IgD-negative memory B cell (primary cell): ENCODE measurements at regions not wholly inside any gene's neighbourhood (a gene's known extent, or its start where the extent isn't known, plus 50 kb on each side); places are given as distances from the start of the nearest gene placed in this dataset.

ENCODE experiments used
- H3K27ac Mint-ChIP-seq, 3 donors: one replicate each; pipeline ENCODE4 v1.8.0; 2020 to 2022; ENCODE audit warnings: mild to moderate bottlenecking in 3 of 3, mixed read lengths in 3 of 3, moderate library complexity in 1 of 3
- H3K27me3 Mint-ChIP-seq: one replicate; pipeline ENCODE4 v1.8.0; 2021; ENCODE audit warnings: mixed read lengths
- H3K36me3 Mint-ChIP-seq: one replicate; pipeline ENCODE4 v1.8.0; 2020; ENCODE audit warnings: mild to moderate bottlenecking, mixed read lengths
- H3K4me1 Mint-ChIP-seq, 3 donors: one replicate each; pipeline ENCODE4 v1.8.0; 2020 to 2022; ENCODE audit warnings: mixed read lengths in 3 of 3, mild to moderate bottlenecking in 1 of 3
- H3K4me3 Mint-ChIP-seq, 4 donors: one replicate each; pipeline ENCODE4 v1.8.0; 2020 to 2022; ENCODE audit warnings: mild to moderate bottlenecking in 4 of 4, mixed read lengths in 4 of 4, moderate library complexity in 3 of 4
- H3K9me3 Mint-ChIP-seq, 3 donors: one replicate each; pipeline ENCODE4 v1.8.0; 2020 to 2021; ENCODE audit warnings: mixed read lengths in 3 of 3, mild to moderate bottlenecking in 1 of 3

DNA sequence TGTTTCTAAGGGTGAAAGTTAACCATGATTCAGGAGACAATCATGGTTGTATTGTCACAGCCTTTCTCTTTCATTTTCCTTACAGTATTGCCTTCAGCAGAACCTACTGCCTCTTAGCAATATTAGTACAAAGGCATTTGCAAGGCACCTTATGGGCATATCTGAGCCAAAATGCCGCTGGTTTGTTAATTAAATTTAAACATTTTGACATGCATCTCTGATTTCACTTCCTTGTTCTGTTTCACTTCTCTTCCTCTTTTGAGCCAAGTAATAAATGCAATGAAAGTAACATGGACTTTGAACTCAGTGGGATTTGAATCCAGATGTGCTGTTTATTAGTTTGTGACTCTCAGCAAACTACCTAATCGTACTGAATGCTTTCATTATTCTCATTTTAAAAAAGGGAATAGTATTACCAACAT is 467.4 kb upstream of the CITED2 start:
- H3K27ac Mint-ChIP-seq = peak overlapping the region in 1 of 3 donors; percentile 3

GRCh38 chr6:139839506-139840156 is 465.2 kb upstream of the CITED2 start:
- Mint-ChIP-seq H3K4me3 (peak overlapping the region in 2 of 4 donors; percentile 28 to 33), H3K27me3 (no peaks in the 10 kb centered on the region), H3K27ac (peak overlapping the region in 1 of 3 donors; percentile 35), H3K36me3 (peaks cover under 1% of the 10 kb centered on the region), H3K4me1 (peaks cover 21 to 29% (median 25%) of the 10 kb centered on the region in 3 donors), H3K9me3 (peaks cover 0 to 2% (median 2%) of the 10 kb centered on the region in 3 donors)

More for the DNA sequence above, 467.4 kb upstream of the CITED2 start:
- peak overlapping the region in 2 of 4 donors; percentile 61 for H3K4me3 Mint-ChIP-seq
- no peaks in the 10 kb centered on the region for H3K27me3 Mint-ChIP-seq
- peaks cover 0 to 2% (median 0%) of the 10 kb centered on the region in 3 donors for H3K9me3 Mint-ChIP-seq
- peaks cover 31 to 39% (median 34%) of the 10 kb centered on the region in 3 donors for H3K4me1 Mint-ChIP-seq
- peaks cover 2% of the 10 kb centered on the region for H3K36me3 Mint-ChIP-seq

GRCh38 chr6:139834232-139834631 is 459.8 kb upstream of the CITED2 start:
- H3K9me3 Mint-ChIP-seq = peaks cover 0 to 2% (median 2%) of the 10 kb centered on the region in 3 donors
- no peak overlapping the region for H3K27ac Mint-ChIP-seq

GRCh38 chr6:139833592-139833991 is 459.1 kb upstream of the CITED2 start:
- Mint-ChIP-seq H3K4me1 (no peaks in the 10 kb centered on the region), H3K27ac (no peak overlapping the region), H3K27me3 (peaks cover 6% of the 10 kb centered on the region), H3K4me3 (no peak overlapping the region), H3K9me3 (peaks cover 0 to 2% (median 2%) of the 10 kb centered on the region in 3 donors), H3K36me3 (no peaks in the 10 kb centered on the region)

More at GRCh38 chr6:139834232-139834631, 459.8 kb upstream of the CITED2 start:
- Mint-ChIP-seq H3K36me3 (no peaks in the 10 kb centered on the region), H3K4me3 (no peak overlapping the region), H3K4me1 (peaks cover 0 to 4% (median 0%) of the 10 kb centered on the region in 3 donors), H3K27me3 (peaks cover 5% of the 10 kb centered on the region)

DNA sequence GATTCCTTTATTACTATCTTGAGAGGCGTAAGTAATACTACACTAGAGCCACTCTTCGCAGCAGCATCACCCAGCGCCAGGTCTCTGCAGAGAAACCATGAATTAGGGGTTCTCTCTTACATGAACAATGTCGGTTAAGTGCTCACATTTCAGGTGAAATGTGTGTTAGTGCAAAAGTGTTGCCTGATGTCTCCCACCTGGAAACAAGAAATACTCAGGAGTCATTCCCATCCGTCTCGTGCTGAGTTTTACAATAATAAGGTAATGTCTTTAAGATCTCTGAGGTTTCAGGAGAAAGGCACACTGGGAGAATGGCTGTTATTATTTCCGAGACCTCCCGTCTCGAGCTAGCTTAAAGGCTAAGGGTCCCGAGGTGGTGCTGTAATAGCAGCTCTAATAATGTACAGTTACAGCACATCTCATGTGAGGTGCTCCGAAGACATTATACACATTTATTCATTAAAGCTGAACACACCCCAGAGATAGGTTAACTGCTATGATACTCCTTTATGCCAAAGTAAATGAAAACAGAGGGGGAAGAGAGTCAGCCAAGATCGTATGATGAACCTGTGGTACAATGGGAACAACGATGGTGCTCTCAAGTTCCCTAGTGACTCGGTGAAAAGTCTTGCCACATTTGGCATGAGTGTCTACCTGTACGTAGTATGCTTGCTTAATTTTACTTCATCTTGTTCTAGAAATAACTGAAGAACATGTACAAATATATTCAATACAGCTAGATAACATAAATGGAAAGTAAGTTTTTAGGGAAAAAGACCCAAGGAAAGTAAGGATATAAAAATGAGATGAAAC is 458.3 kb upstream of the CITED2 start:
- H3K4me3 Mint-ChIP-seq = no peak overlapping the region

GRCh38 chr6:139829576-139829975 is 455.1 kb upstream of the CITED2 start:
- Mint-ChIP-seq H3K9me3 (peaks cover 0 to 2% (median 0%) of the 10 kb centered on the region in 3 donors), H3K36me3 (no peaks in the 10 kb centered on the region), H3K4me3 (no peak overlapping the region), H3K4me1 (no peaks in the 10 kb centered on the region), H3K27ac (no peak overlapping the region), H3K27me3 (peaks cover 14% of the 10 kb centered on the region)

More for the DNA sequence above, 458.3 kb upstream of the CITED2 start:
- Mint-ChIP-seq H3K4me1 (no peaks in the 10 kb centered on the region), H3K36me3 (no peaks in the 10 kb centered on the region), H3K27ac (no peak overlapping the region), H3K9me3 (peaks cover 0 to 2% (median 2%) of the 10 kb centered on the region in 3 donors), H3K27me3 (peaks cover 12% of the 10 kb centered on the region)

DNA sequence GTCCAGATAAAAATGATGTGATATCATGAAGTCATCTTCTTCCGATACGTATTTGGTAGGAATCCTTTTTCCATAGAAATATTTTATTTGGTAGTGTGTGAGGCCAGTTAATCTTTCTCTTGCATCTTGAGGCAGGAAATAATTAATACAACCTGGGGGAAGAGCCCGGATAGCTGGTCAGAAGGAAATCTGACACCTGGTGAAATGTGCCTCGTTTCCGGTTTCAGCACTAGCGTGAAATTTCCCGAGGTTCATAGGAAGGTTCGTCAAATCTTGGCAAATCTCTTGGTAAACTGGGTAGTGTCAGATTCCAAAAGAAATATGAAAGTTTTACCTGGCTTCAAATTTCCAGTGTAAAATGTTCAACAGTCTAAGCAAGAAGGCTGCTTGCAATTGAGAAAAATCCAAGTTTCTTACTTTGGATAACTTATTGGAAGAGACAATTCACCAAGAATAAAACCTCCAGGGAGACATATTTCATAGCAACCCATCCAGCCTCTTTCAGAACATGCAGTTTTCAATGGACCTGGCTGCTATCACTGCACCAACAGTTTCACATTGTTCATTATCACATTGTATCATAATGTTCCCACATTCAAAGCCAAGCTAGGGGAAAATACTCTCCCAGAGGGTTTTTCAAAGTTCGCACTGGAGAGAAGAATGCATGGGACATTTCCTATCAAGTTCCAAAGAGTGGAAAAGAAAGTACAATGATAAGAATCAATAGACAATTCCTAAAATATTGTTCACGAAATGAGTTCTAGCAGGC is 454.5 kb upstream of the CITED2 start:
- Mint-ChIP-seq H3K27ac (no peak overlapping the region), H3K4me1 (no peaks in the 10 kb centered on the region), H3K4me3 (no peak overlapping the region), H3K27me3 (peaks cover 14% of the 10 kb centered on the region), H3K36me3 (no peaks in the 10 kb centered on the region), H3K9me3 (peaks cover 0 to 2% (median 0%) of the 10 kb centered on the region in 3 donors)

GRCh38 chr6:139825935-139826374 is 451.5 kb upstream of the CITED2 start:
- Mint-ChIP-seq H3K4me1 (no peaks in the 10 kb centered on the region), H3K9me3 (no peaks in the 10 kb centered on the region), H3K4me3 (no peak overlapping the region), H3K27ac (no peak overlapping the region), H3K36me3 (no peaks in the 10 kb centered on the region), H3K27me3 (peaks cover 11% of the 10 kb centered on the region)

DNA sequence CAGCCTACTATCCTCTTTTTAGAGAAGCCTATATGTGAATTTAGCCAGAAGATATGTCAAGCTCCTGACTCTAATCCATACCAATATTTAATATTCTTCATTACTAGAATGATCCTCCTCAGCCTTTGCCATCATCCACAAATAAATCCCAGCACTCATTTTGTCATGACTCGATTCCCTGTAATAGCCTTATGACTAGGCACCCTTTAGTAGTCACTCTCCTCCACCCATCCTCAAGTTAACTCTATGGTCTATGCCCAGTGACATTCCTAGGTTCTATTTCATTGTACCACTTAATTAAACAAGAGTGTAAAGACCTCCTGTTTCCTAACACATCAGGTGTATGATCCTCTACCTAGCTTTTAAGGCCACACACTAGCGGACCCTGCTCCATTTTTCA is 450.4 kb upstream of the CITED2 start:
- Mint-ChIP-seq H3K36me3 (no peaks in the 10 kb centered on the region), H3K4me3 (no peak overlapping the region), H3K9me3 (no peaks in the 10 kb centered on the region), H3K4me1 (no peaks in the 10 kb centered on the region), H3K27me3 (peaks cover 13% of the 10 kb centered on the region), H3K27ac (no peak overlapping the region)

GRCh38 chr6:139823808-139824126 is 449.3 kb upstream of the CITED2 start:
- H3K36me3 Mint-ChIP-seq = no peaks in the 10 kb centered on the region
- peaks cover 13% of the 10 kb centered on the region for H3K27me3 Mint-ChIP-seq
- no peaks in the 10 kb centered on the region for H3K9me3 Mint-ChIP-seq
- no peaks in the 10 kb centered on the region for H3K4me1 Mint-ChIP-seq
- no peak overlapping the region for H3K4me3 Mint-ChIP-seq
- no peak overlapping the region for H3K27ac Mint-ChIP-seq

DNA sequence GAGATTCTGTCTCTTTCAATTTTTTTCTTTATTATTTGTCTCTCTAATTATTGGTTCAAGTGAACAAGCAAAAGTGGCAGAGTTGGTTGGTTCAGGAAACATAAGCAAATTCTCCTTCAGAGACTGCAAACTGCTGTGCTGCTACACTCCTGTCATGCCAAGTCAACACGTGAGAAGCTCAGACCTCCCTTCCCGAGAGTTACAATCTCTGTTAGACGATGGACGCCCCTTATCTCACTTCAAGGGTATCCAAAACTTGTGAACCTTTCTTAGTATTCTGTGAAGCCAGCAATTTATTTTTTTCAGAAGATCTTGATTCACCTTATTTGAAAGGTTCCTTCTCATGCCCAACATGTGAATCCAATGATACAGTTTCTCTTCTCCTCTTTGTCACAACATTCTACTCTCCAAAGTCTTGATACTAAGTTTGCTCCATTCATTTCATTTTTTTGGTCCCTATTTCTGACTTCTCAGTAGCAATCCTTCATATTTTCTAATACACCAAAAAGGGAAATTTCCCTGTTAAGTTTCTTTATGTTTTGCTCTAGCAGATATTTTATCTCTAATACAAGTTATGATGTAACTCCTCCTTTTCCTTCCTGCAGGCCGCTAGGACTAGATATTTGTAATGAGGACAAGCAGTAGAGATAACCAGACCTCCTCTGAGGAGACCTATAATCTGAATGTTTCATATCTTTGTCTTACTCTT is 448.8 kb upstream of the CITED2 start:
- H3K36me3 Mint-ChIP-seq = no peaks in the 10 kb centered on the region
- no peaks in the 10 kb centered on the region for H3K4me1 Mint-ChIP-seq
- H3K27me3 Mint-ChIP-seq = peaks cover 9% of the 10 kb centered on the region
- H3K9me3 Mint-ChIP-seq = no peaks in the 10 kb centered on the region
- no peak overlapping the region for H3K27ac Mint-ChIP-seq
- H3K4me3 Mint-ChIP-seq = no peak overlapping the region

DNA sequence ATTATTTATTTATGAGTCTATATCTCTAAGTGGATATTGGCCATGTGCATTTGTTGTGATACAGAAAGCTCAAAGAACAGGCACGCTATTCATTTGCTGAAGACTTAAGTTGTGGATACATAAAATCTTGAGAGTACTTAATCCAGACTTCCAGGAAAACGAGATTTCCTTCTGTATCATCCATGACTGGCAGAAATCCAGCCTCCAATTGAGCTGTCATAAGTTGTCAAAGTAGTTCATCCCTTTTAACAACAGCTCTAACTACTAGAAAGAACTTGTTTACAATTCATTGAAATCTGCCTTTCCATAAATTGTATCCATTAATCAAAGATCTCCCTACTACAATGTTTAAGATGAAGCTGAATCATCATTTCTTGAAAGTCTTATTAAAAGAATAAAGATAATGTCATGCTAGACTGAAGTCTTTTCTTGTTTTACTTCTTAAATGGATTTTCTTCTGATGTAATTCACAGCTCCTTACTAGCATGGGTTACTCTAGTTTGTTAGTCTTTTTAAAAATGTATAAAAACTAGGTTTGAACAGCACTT is 447.3 kb upstream of the CITED2 start:
- no peak overlapping the region for H3K27ac Mint-ChIP-seq
- no peaks in the 10 kb centered on the region for H3K4me1 Mint-ChIP-seq
- peaks cover 8% of the 10 kb centered on the region for H3K27me3 Mint-ChIP-seq
- H3K9me3 Mint-ChIP-seq = no peaks in the 10 kb centered on the region
- H3K4me3 Mint-ChIP-seq = no peak overlapping the region
- H3K36me3 Mint-ChIP-seq = peaks cover 2% of the 10 kb centered on the region

DNA sequence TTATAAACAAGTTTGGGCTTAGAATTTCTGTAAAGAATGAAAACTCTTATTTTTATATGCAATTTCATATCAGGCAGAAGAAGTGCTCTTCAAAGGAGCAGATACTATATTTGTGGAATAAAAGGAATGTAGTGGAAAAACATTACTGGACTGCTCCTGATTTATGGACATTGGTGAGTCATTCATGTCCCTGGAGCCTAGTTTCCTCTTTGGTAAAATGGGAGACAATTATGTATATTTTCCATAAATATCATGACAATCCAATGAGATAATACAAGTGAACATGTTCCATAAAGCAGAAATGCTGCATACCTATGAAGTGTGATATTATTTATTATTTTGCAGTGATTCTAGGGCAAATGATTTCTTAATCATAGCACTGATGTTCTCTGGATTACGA is 445.8 kb upstream of the CITED2 start:
- no peak overlapping the region for H3K4me3 Mint-ChIP-seq
- no peak overlapping the region for H3K27ac Mint-ChIP-seq
- H3K27me3 Mint-ChIP-seq = peaks cover 8% of the 10 kb centered on the region
- H3K9me3 Mint-ChIP-seq = peaks cover 0 to 1% (median 0%) of the 10 kb centered on the region in 3 donors
- H3K36me3 Mint-ChIP-seq = peaks cover 2% of the 10 kb centered on the region
- H3K4me1 Mint-ChIP-seq = no peaks in the 10 kb centered on the region

DNA sequence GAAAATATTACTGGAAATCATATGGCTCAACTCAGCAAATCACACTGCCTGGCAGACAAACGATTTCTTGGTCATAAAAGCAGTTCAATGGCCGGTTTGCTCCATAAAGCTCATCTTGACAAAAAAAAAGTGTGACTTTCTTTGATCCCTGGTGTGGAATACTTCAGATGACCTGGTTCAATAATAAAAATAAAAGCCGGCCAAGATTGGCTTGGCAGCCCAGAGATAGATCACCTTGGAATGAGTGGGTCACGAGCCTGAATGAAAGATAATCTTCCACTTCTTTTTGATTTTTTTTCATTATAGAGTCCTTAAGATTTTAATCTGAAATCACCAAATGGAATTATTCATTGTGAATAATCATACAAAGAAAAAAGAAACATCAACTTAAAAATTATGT is 445.3 kb upstream of the CITED2 start:
- H3K4me3 Mint-ChIP-seq = no peak overlapping the region
- peaks cover 8% of the 10 kb centered on the region for H3K27me3 Mint-ChIP-seq
- peaks cover 0 to 1% (median 0%) of the 10 kb centered on the region in 3 donors for H3K9me3 Mint-ChIP-seq
- H3K4me1 Mint-ChIP-seq = no peaks in the 10 kb centered on the region
- peaks cover 2% of the 10 kb centered on the region for H3K36me3 Mint-ChIP-seq
- H3K27ac Mint-ChIP-seq = no peak overlapping the region
